T-cell (primary cell): ENCODE measurements at regions not wholly inside any gene's neighbourhood (a gene's known extent, or its start where the extent isn't known, plus 50 kb on each side); places are given as distances from the start of the nearest gene placed in this dataset.

Experiments used
- ATAC-seq, 4 experiments: fragments of 200-7000 bp in 3 of 4; fragments of 150-1000 bp in 1 of 4; cut with Tn5 transposase; replicated peaks in 1 of 4; 1 replicate in 3 of 4; 2 replicates in 1 of 4; pipeline ENCODE4 v1.10.0; 2021; ENCODE audit warnings: moderate library complexity in 3 of 4, mild to moderate bottlenecking in 2 of 4, moderate number of reproducible peaks in 1 of 4
- CTCF ChIA-PET, 2 donors: fragments of 300-600 bp; sonication (Branson Sonifier 250); formaldehyde crosslinking; loops; one replicate each; lab custom pipeline; 2022; ENCODE audit warnings: antibody characterized with exemption in 2 of 2; lab: Charles Lee
- POLR2A ChIA-PET, 2 donors: fragments of 300-600 bp; sonication (Branson Sonifier 250); formaldehyde crosslinking; loops; one replicate each; lab custom pipeline; 2022; ENCODE audit warnings: antibody characterized with exemption in 2 of 2; lab: Charles Lee
- DNase-seq, 35 experiments: peaks; one replicate each; pipeline versions ENCODE4 v3.0.0 to v3.0.0-alpha.2; 2013 to 2023
- H3K27ac ChIP-seq: one replicate; pipeline ENCODE4 v1.5.1; 2013; ENCODE audit warnings: low read length
- H3K27me3 ChIP-seq, 2 experiments: replicated peaks in 1 of 2; 1 replicate in 1 of 2; 2 replicates in 1 of 2; pipeline versions ENCODE4 v1.6.1 to v1.7.0; 2013; ENCODE audit warnings: low read length in 1 of 2, mixed read lengths in 1 of 2; ENCODE audit not compliant: control insufficient read depth in 2 of 2, insufficient read depth in 2 of 2; ENCODE audit errors: extremely low read depth in 1 of 2
- H3K36me3 ChIP-seq, 2 donors: 1 replicate in 1 of 2; 2 replicates in 1 of 2; pipeline versions ENCODE4 v1.6.1 to v1.7.0; 2013; ENCODE audit warnings: low read length in 1 of 2; ENCODE audit not compliant: control insufficient read depth in 2 of 2, insufficient read depth in 1 of 2; ENCODE audit errors: extremely low read depth in 1 of 2
- H3K4me1 ChIP-seq, 2 experiments: 1 replicate in 1 of 2; 2 replicates in 1 of 2; pipeline versions ENCODE4 v1.6.1 to v1.7.0; 2013; ENCODE audit warnings: low read length in 2 of 2, mixed read lengths in 1 of 2; ENCODE audit not compliant: insufficient read depth in 2 of 2, control insufficient read depth in 1 of 2; ENCODE audit errors: extremely low read depth in 1 of 2
- H3K4me3 ChIP-seq, 2 donors: 1 replicate in 1 of 2; 2 replicates in 1 of 2; pipeline versions ENCODE4 v1.5.1 to v1.7.0; 2013; ENCODE audit warnings: mild to moderate bottlenecking in 2 of 2, low read length in 1 of 2, moderate library complexity in 1 of 2; ENCODE audit not compliant: control insufficient read depth in 1 of 2; ENCODE audit errors: extremely low read depth in 1 of 2
- H3K9me3 ChIP-seq: 2 replicates; pipeline ENCODE4 v1.7.0; 2013
- H3K27ac Mint-ChIP-seq, 2 donors: one replicate each; pipeline ENCODE4 v1.8.0; 2020 to 2021; ENCODE audit warnings: mild to moderate bottlenecking in 2 of 2, mixed read lengths in 2 of 2
- H3K27me3 Mint-ChIP-seq, 2 donors: one replicate each; pipeline ENCODE4 v1.8.0; 2021 to 2022; ENCODE audit warnings: mixed read lengths in 2 of 2
- H3K36me3 Mint-ChIP-seq: one replicate; pipeline ENCODE4 v1.8.0; 2021; ENCODE audit warnings: mixed read lengths
- H3K4me1 Mint-ChIP-seq, 3 donors: one replicate each; pipeline ENCODE4 v1.8.0; 2020 to 2022; ENCODE audit warnings: mixed read lengths in 3 of 3, mild to moderate bottlenecking in 1 of 3
- H3K4me3 Mint-ChIP-seq, 3 donors: one replicate each; pipeline ENCODE4 v1.8.0; 2020 to 2022; ENCODE audit warnings: mild to moderate bottlenecking in 3 of 3, mixed read lengths in 3 of 3, moderate library complexity in 3 of 3
- H3K9me3 Mint-ChIP-seq, 3 donors: one replicate each; pipeline ENCODE4 v1.8.0; 2020 to 2022; ENCODE audit warnings: mixed read lengths in 3 of 3
- WGBS: methylation state at CpG from one replicate; pipeline ENCODE4 v1.1.5; 2013; ENCODE audit warnings: missing lambda C conversion rate; ENCODE audit not compliant: insufficient coverage; 5-methylcytosine and 5-hydroxymethylcytosine counted together

- CTCF ChIA-PET: no interaction called here
- no peaks in the 10 kb centered on the region for H3K4me1 ChIP-seq
Measured at GRCh38 chr18:27349284-27349882, 164.3 kb upstream of the CHST9 start.

GRCh38 chr18:27331606-27332005 lies 146.5 kb upstream of the CHST9 start:
- Mint-ChIP-seq H3K4me1 (no peaks in the 10 kb centered on the region), H3K27me3 (no peaks in the 10 kb centered on the region), H3K9me3 (peaks cover 6 to 11% (median 8%) of the 10 kb centered on the region in 3 donors), H3K36me3 (no peaks in the 10 kb centered on the region), H3K27ac (no peak overlapping the region), H3K4me3 (no peak overlapping the region)
- no peaks in the 10 kb centered on the region for H3K4me1 ChIP-seq
- CTCF ChIA-PET: no interaction called here
- WGBS: no CpG with 5 or more reads among the region's 1 CpG
- ATAC-seq: no peak
- no peak overlapping the region for H3K4me3 ChIP-seq
- no peaks in the 10 kb centered on the region for H3K36me3 ChIP-seq
- H3K27me3 ChIP-seq: no peaks in the 10 kb centered on the region
- no peak overlapping the region for H3K27ac ChIP-seq
- POLR2A ChIA-PET: no interaction called here
- H3K9me3 ChIP-seq: no peaks in the 10 kb centered on the region
- no peak for DNase-seq

More at GRCh38 chr18:27349284-27349882, 164.3 kb upstream of the CHST9 start:
- H3K27ac ChIP-seq: no peak overlapping the region
- Mint-ChIP-seq H3K4me3 (no peak overlapping the region), H3K4me1 (no peaks in the 10 kb centered on the region), H3K27ac (no peak overlapping the region), H3K27me3 (no peaks in the 10 kb centered on the region), H3K36me3 (no peaks in the 10 kb centered on the region), H3K9me3 (peaks cover 5 to 16% (median 10%) of the 10 kb centered on the region in 3 donors)
- no peak for DNase-seq
- 60% methylated on average over 1 of the region's 4 CpGs for WGBS
- no peak overlapping the region for H3K4me3 ChIP-seq
- POLR2A ChIA-PET: no interaction called here
- no peak for ATAC-seq
- no peaks in the 10 kb centered on the region for H3K36me3 ChIP-seq
- no peaks in the 10 kb centered on the region for H3K27me3 ChIP-seq
- no peaks in the 10 kb centered on the region for H3K9me3 ChIP-seq

GRCh38 chr18:27314996-27315395 lies 129.9 kb upstream of the CHST9 start:
- Mint-ChIP-seq H3K4me1 (no peaks in the 10 kb centered on the region), H3K9me3 (peaks cover 6 to 17% (median 8%) of the 10 kb centered on the region in 3 donors), H3K27ac (no peak overlapping the region), H3K4me3 (no peak overlapping the region), H3K27me3 (no peaks in the 10 kb centered on the region), H3K36me3 (no peaks in the 10 kb centered on the region)
- Histone ChIP-seq H3K9me3 (no peaks in the 10 kb centered on the region), H3K36me3 (no peaks in the 10 kb centered on the region), H3K4me1 (no peaks in the 10 kb centered on the region), H3K4me3 (no peak overlapping the region), H3K27ac (no peak overlapping the region), H3K27me3 (no peaks in the 10 kb centered on the region)
- CTCF ChIA-PET: no interaction called here
- whole genome bisulfite sequencing: no CpG with 5 or more reads among the region's 1 CpG
- no peak for DNase-seq
- ATAC-seq: no peak
- POLR2A ChIA-PET: no interaction called here

- no peak for ATAC-seq
- no peaks in the 10 kb centered on the region for H3K4me1 Mint-ChIP-seq
- H3K9me3 ChIP-seq: no peaks in the 10 kb centered on the region
Measured at GRCh38 chr18:27313678-27314077, 128.6 kb upstream of the CHST9 start.

GRCh38 chr18:27312853-27313252 lies 127.7 kb upstream of the CHST9 start:
- ATAC-seq (no peak), DNase-seq (no peak)
- Mint-ChIP-seq H3K4me1 (no peaks in the 10 kb centered on the region), H3K27me3 (no peaks in the 10 kb centered on the region), H3K36me3 (no peaks in the 10 kb centered on the region), H3K27ac (no peak overlapping the region), H3K9me3 (peaks cover 4 to 6% (median 6%) of the 10 kb centered on the region in 3 donors), H3K4me3 (no peak overlapping the region)
- no peaks in the 10 kb centered on the region for H3K4me1 ChIP-seq
- H3K27me3 ChIP-seq: no peaks in the 10 kb centered on the region
- ChIA-PET CTCF (no interaction called here), POLR2A (no interaction called here)
- H3K4me3 ChIP-seq: no peak overlapping the region
- no peak overlapping the region for H3K27ac ChIP-seq
- no CpG with 5 or more reads among the region's 1 CpG for WGBS
- H3K36me3 ChIP-seq: no peaks in the 10 kb centered on the region
- H3K9me3 ChIP-seq: no peaks in the 10 kb centered on the region

More at GRCh38 chr18:27313678-27314077, 128.6 kb upstream of the CHST9 start:
- no CpG with 5 or more reads among the region's 1 CpG for WGBS
- Mint-ChIP-seq H3K9me3 (peaks cover 5 to 7% (median 6%) of the 10 kb centered on the region in 3 donors), H3K36me3 (no peaks in the 10 kb centered on the region), H3K4me3 (no peak overlapping the region), H3K27ac (no peak overlapping the region), H3K27me3 (no peaks in the 10 kb centered on the region)
- H3K36me3 ChIP-seq: no peaks in the 10 kb centered on the region
- CTCF ChIA-PET: no interaction called here
- POLR2A ChIA-PET: interaction anchor here in 1 of 2 donors (0.6 kb wide), 1 partner anchor 121 kb away, joined by 3 read pairs; no protein-coding TSS in a partner anchor
- no peaks in the 10 kb centered on the region for H3K27me3 ChIP-seq
- H3K4me1 ChIP-seq: no peaks in the 10 kb centered on the region
- H3K4me3 ChIP-seq: no peak overlapping the region
- no peak overlapping the region for H3K27ac ChIP-seq
- DNase-seq: no peak

- Histone ChIP-seq H3K9me3 (no peaks in the 10 kb centered on the region), H3K4me1 (no peaks in the 10 kb centered on the region), H3K4me3 (no peak overlapping the region), H3K27ac (no peak overlapping the region), H3K27me3 (no peaks in the 10 kb centered on the region), H3K36me3 (no peaks in the 10 kb centered on the region)
- no peak overlapping the region for H3K4me3 Mint-ChIP-seq
- H3K9me3 Mint-ChIP-seq: peaks cover 4 to 11% (median 6%) of the 10 kb centered on the region in 3 donors
- H3K27ac Mint-ChIP-seq: no peak overlapping the region
- ATAC-seq (no peak), DNase-seq (no peak)
- ChIA-PET POLR2A (no interaction called here), CTCF (no interaction called here)
- no peaks in the 10 kb centered on the region for H3K4me1 Mint-ChIP-seq
- no peaks in the 10 kb centered on the region for H3K36me3 Mint-ChIP-seq
- H3K27me3 Mint-ChIP-seq: no peaks in the 10 kb centered on the region
- WGBS: no CpG with 5 or more reads among the region's 1 CpG
Measured at GRCh38 chr18:27312153-27312552, 127.0 kb upstream of the CHST9 start.
